ENCODE measurements at regions not wholly inside any gene's neighbourhood (a gene's known extent, or its start where the extent isn't known, plus 50 kb on each side); places are given as distances from the start of the nearest gene placed in this dataset.

DNA sequence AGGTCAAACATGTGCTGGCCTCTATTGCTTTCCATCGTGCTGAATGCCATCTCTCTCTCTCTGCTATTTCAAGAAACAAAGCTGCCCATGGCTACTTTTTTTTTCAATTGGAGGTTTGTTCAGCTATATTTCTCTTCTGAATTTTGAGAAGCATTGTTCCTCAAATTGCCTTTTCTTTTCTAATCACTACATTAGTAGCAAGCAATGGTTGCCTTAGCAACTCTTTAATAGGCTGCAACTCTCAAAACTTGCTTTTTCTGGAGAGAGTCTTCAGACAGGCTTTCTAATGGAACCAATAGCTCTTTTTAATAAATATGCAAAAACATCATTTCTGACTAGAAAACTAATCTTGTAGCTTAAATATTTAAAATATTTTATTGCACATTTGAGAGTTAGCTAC is 439.0 kb downstream of the LRRIQ3 start:
- no peak for ATAC-seq
- TF ChIP-seq RARB (CRISPR knock-in tag; IDR thresholded peaks at IDR 0.05): no peak
- no peak for TF ChIP-seq TOX (CRISPR knock-in tag; IDR thresholded peaks at IDR 0.05; ENCODE audit: borderline replicate concordance)
- no peak for TF ChIP-seq ISL1 (CRISPR knock-in tag; IDR thresholded peaks at IDR 0.05)
- TF ChIP-seq, protein P1, sequence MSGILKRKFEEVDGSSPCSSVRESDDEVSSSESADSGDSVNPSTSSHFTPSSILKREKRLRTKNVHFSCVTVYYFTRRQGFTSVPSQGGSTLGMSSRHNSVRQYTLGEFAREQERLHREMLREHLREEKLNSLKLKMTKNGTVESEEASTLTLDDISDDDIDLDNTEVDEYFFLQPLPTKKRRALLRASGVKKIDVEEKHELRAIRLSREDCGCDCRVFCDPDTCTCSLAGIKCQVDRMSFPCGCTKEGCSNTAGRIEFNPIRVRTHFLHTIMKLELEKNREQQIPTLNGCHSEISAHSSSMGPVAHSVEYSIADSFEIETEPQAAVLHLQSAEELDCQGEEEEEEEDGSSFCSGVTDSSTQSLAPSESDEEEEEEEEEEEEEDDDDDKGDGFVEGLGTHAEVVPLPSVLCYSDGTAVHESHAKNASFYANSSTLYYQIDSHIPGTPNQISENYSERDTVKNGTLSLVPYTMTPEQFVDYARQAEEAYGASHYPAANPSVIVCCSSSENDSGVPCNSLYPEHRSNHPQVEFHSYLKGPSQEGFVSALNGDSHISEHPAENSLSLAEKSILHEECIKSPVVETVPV (CRISPR knock-in tag; IDR thresholded peaks at IDR 0.05): no peak
- TF ChIP-seq ARNTL (CRISPR knock-in tag; IDR thresholded peaks at IDR 0.05; ENCODE audit: borderline replicate concordance, low read depth): no peak
- TF ChIP-seq ZFP3 (CRISPR knock-in tag; IDR thresholded peaks at IDR 0.05): no peak
- no peak for TF ChIP-seq ZNF565 (CRISPR knock-in tag; conservative IDR thresholded peaks at IDR 0.05; ENCODE audit: low read depth)
- no peak for TF ChIP-seq TCF4 (CRISPR knock-in tag; IDR thresholded peaks at IDR 0.05; ENCODE audit: borderline replicate concordance)
- no peak for TF ChIP-seq ZFP30 (CRISPR knock-in tag; IDR thresholded peaks at IDR 0.05)
- TF ChIP-seq ZNF70 (CRISPR knock-in tag; IDR thresholded peaks at IDR 0.05): no peak
- TF ChIP-seq, protein P2, sequence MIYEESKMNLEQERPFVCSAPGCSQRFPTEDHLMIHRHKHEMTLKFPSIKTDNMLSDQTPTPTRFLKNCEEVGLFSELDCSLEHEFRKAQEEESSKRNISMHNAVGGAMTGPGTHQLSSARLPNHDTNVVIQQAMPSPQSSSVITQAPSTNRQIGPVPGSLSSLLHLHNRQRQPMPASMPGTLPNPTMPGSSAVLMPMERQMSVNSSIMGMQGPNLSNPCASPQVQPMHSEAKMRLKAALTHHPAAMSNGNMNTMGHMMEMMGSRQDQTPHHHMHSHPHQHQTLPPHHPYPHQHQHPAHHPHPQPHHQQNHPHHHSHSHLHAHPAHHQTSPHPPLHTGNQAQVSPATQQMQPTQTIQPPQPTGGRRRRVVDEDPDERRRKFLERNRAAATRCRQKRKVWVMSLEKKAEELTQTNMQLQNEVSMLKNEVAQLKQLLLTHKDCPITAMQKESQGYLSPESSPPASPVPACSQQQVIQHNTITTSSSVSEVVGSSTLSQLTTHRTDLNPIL (CRISPR knock-in tag; IDR thresholded peaks at IDR 0.05; ENCODE audit: low read depth): no peak
- TF ChIP-seq, protein P3, sequence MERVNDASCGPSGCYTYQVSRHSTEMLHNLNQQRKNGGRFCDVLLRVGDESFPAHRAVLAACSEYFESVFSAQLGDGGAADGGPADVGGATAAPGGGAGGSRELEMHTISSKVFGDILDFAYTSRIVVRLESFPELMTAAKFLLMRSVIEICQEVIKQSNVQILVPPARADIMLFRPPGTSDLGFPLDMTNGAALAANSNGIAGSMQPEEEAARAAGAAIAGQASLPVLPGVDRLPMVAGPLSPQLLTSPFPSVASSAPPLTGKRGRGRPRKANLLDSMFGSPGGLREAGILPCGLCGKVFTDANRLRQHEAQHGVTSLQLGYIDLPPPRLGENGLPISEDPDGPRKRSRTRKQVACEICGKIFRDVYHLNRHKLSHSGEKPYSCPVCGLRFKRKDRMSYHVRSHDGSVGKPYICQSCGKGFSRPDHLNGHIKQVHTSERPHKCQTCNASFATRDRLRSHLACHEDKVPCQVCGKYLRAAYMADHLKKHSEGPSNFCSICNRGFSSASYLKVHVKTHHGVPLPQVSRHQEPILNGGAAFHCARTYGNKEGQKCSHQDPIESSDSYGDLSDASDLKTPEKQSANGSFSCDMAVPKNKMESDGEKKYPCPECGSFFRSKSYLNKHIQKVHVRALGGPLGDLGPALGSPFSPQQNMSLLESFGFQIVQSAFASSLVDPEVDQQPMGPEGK (CRISPR knock-in tag; IDR thresholded peaks at IDR 0.05; ENCODE audit: borderline replicate concordance): no peak

DNA sequence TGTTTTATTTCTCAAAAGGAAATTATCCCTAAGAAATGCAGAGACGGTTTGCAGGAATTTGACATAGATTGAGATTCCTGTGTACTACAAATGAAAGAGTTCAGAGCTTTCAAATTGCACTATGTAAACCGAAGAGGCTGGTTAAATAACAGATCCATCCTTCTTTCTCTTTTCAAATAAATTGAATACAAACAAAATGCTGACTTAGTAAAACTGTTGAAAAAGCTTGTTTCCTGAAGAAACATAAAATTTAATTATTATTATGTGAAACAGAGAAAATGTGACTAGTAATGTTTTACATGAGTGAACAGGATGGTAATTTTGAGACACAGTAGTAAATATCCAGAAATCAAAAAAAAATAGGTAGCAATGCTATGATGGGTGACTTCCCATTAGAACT is 441.2 kb downstream of the LRRIQ3 start:
- no peak for TF ChIP-seq ARNTL (CRISPR knock-in tag; IDR thresholded peaks at IDR 0.05; ENCODE audit: borderline replicate concordance, low read depth)
- TF ChIP-seq BACH2 (CRISPR knock-in tag; IDR thresholded peaks at IDR 0.05; ENCODE audit: borderline replicate concordance): no peak
- no peak for TF ChIP-seq ZNF565 (CRISPR knock-in tag; conservative IDR thresholded peaks at IDR 0.05; ENCODE audit: low read depth)
- no peak for TF ChIP-seq ZNF8 (CRISPR knock-in tag; IDR thresholded peaks at IDR 0.05)
- TF ChIP-seq TCF4 (CRISPR knock-in tag; IDR thresholded peaks at IDR 0.05; ENCODE audit: borderline replicate concordance): no peak
- no peak for TF ChIP-seq OSR1 (CRISPR knock-in tag; IDR thresholded peaks at IDR 0.05)
- TF ChIP-seq, protein P2 (CRISPR knock-in tag; IDR thresholded peaks at IDR 0.05; ENCODE audit: low read depth): no peak
- TF ChIP-seq CSDC2 (CRISPR knock-in tag; IDR thresholded peaks at IDR 0.05): no peak
- TF ChIP-seq RARB (CRISPR knock-in tag; IDR thresholded peaks at IDR 0.05): no peak
- TF ChIP-seq, protein P4, sequence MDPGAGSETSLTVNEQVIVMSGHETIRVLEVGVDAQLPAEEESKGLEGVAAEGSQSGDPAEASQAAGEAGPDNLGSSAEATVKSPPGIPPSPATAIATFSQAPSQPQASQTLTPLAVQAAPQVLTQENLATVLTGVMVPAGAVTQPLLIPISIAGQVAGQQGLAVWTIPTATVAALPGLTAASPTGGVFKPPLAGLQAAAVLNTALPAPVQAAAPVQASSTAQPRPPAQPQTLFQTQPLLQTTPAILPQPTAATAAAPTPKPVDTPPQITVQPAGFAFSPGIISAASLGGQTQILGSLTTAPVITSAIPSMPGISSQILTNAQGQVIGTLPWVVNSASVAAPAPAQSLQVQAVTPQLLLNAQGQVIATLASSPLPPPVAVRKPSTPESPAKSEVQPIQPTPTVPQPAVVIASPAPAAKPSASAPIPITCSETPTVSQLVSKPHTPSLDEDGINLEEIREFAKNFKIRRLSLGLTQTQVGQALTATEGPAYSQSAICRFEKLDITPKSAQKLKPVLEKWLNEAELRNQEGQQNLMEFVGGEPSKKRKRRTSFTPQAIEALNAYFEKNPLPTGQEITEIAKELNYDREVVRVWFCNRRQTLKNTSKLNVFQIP (CRISPR knock-in tag; IDR thresholded peaks at IDR 0.05; ENCODE audit: borderline replicate concordance, low read depth): no peak
- TF ChIP-seq SNAI2 (CRISPR knock-in tag; IDR thresholded peaks at IDR 0.05): no peak
- TF ChIP-seq ZFP30 (CRISPR knock-in tag; IDR thresholded peaks at IDR 0.05): no peak
- TF ChIP-seq TOX (CRISPR knock-in tag; IDR thresholded peaks at IDR 0.05; ENCODE audit: borderline replicate concordance): no peak
- TF ChIP-seq ESRRG (CRISPR knock-in tag; IDR thresholded peaks at IDR 0.05): no peak
- TF ChIP-seq, protein P5, sequence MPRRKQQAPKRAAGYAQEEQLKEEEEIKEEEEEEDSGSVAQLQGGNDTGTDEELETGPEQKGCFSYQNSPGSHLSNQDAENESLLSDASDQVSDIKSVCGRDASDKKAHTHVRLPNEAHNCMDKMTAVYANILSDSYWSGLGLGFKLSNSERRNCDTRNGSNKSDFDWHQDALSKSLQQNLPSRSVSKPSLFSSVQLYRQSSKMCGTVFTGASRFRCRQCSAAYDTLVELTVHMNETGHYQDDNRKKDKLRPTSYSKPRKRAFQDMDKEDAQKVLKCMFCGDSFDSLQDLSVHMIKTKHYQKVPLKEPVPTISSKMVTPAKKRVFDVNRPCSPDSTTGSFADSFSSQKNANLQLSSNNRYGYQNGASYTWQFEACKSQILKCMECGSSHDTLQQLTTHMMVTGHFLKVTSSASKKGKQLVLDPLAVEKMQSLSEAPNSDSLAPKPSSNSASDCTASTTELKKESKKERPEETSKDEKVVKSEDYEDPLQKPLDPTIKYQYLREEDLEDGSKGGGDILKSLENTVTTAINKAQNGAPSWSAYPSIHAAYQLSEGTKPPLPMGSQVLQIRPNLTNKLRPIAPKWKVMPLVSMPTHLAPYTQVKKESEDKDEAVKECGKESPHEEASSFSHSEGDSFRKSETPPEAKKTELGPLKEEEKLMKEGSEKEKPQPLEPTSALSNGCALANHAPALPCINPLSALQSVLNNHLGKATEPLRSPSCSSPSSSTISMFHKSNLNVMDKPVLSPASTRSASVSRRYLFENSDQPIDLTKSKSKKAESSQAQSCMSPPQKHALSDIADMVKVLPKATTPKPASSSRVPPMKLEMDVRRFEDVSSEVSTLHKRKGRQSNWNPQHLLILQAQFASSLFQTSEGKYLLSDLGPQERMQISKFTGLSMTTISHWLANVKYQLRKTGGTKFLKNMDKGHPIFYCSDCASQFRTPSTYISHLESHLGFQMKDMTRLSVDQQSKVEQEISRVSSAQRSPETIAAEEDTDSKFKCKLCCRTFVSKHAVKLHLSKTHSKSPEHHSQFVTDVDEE (CRISPR knock-in tag; IDR thresholded peaks at IDR 0.05): no peak
- no peak for TF ChIP-seq ZFP3 (CRISPR knock-in tag; IDR thresholded peaks at IDR 0.05)
- no peak for TF ChIP-seq ISL1 (CRISPR knock-in tag; IDR thresholded peaks at IDR 0.05)
- TF ChIP-seq ZC3H10 (CRISPR knock-in tag; IDR thresholded peaks at IDR 0.05): no peak
- TF ChIP-seq, protein P1 (CRISPR knock-in tag; IDR thresholded peaks at IDR 0.05): no peak
- no peak for ATAC-seq
